ENCODE measurements at regions not wholly inside any gene's neighbourhood (a gene's known extent, or its start where the extent isn't known, plus 50 kb on each side); places are given as distances from the start of the nearest gene placed in this dataset.
"Not testable (repeated sequence)": the region's sequence is repeated elsewhere in the genome, so short reads cannot be mapped to it uniquely, and the experiment has no call there.

- DNase-seq (ENCODE audit: low spot score): no peak
These were observed 699.0 kb downstream of the MAT2B start for GRCh38 chr5:164204338-164204946.

- DNase-seq (ENCODE audit: low spot score): no peak
These were observed 700.8 kb downstream of the MAT2B start for GRCh38 chr5:164206196-164206595.

GRCh38 chr5:164207646-164208045, 702.2 kb downstream of the MAT2B start:
- no peak for DNase-seq (ENCODE audit: low spot score)

GRCh38 chr5:164210491-164210890, 705.1 kb downstream of the MAT2B start:
- DNase-seq (ENCODE audit: low spot score): no peak

- no peak for DNase-seq (ENCODE audit: low spot score)
These were observed 709.3 kb downstream of the MAT2B start for GRCh38 chr5:164214698-164215097.

- DNase-seq (ENCODE audit: low spot score): no peak
These were observed 712.0 kb downstream of the MAT2B start for GRCh38 chr5:164217464-164217863.

GRCh38 chr5:164220522-164220921, 715.1 kb downstream of the MAT2B start:
- no peak for DNase-seq (ENCODE audit: low spot score)

- DNase-seq (ENCODE audit: low spot score): no peak
These were observed 718.8 kb downstream of the MAT2B start for GRCh38 chr5:164224236-164224635.

- DNase-seq (ENCODE audit: low spot score): no peak
These were observed 719.4 kb downstream of the MAT2B start for GRCh38 chr5:164224772-164225171.

- no peak for DNase-seq (ENCODE audit: low spot score)
These were observed 724.9 kb downstream of the MAT2B start for GRCh38 chr5:164230341-164230740.

GRCh38 chr5:164233791-164234190, 728.4 kb downstream of the MAT2B start:
- DNase-seq (ENCODE audit: low spot score): no peak

- DNase-seq (ENCODE audit: low spot score): no peak
These were observed 728.9 kb downstream of the MAT2B start for GRCh38 chr5:164234321-164234720.

- no peak for DNase-seq (ENCODE audit: low spot score)
These were observed 730.0 kb downstream of the MAT2B start for GRCh38 chr5:164235300-164235891.

GRCh38 chr5:164237486-164237885, 732.1 kb downstream of the MAT2B start:
- no peak for DNase-seq (ENCODE audit: low spot score)

- not testable (repeated sequence) for DNase-seq (ENCODE audit: low spot score)
These were observed 746.4 kb downstream of the MAT2B start for GRCh38 chr5:164251781-164252180.

GRCh38 chr5:164253764-164254163, 748.3 kb downstream of the MAT2B start:
- no peak for DNase-seq (ENCODE audit: low spot score)

GRCh38 chr5:164255598-164256213, 750.3 kb downstream of the MAT2B start:
- DNase-seq (ENCODE audit: low spot score): no peak

GRCh38 chr5:164256351-164256750, 750.9 kb downstream of the MAT2B start:
- DNase-seq (ENCODE audit: low spot score): no peak

GRCh38 chr5:164256954-164257353, 751.5 kb downstream of the MAT2B start:
- no peak for DNase-seq (ENCODE audit: low spot score)

- no peak for DNase-seq (ENCODE audit: low spot score)
These were observed 760.1 kb downstream of the MAT2B start for GRCh38 chr5:164265566-164265965.

- DNase-seq (ENCODE audit: low spot score): no peak
These were observed 761.2 kb downstream of the MAT2B start for GRCh38 chr5:164266571-164266970.

- no peak for DNase-seq (ENCODE audit: low spot score)
These were observed 772.3 kb downstream of the MAT2B start for GRCh38 chr5:164277720-164278119.

GRCh38 chr5:164289526-164289925, 784.1 kb downstream of the MAT2B start:
- no peak for DNase-seq (ENCODE audit: low spot score)

GRCh38 chr5:164296603-164297080, 791.2 kb downstream of the MAT2B start:
- DNase-seq (ENCODE audit: low spot score): peak; percentile 4
